ENCODE measurements at regions not wholly inside any gene's neighbourhood (a gene's known extent, or its start where the extent isn't known, plus 50 kb on each side); places are given as distances from the start of the nearest gene placed in this dataset.
A peak's percentile ranks its signal among the peaks of the same experiment; 100 is the strongest.
"Not testable (repeated sequence)": the region's sequence is repeated elsewhere in the genome, so short reads cannot be mapped to it uniquely, and the experiment has no call there.

GRCh38 chr1:222177496-222177895 lies 370.4 kb downstream of the HHIPL2 start:
- not testable (repeated sequence) for H3K4ac ChIP-seq (ENCODE audit: low read depth in 1 of 2, low read length in 2 of 2); H3K18ac ChIP-seq (ENCODE audit: low read depth in 1 of 2, low read length in 2 of 2); DNase-seq

GRCh38 chr1:222171005-222171404 lies 376.9 kb downstream of the HHIPL2 start:
- no peak overlapping the region for H3K4me2 ChIP-seq (ENCODE audit: low read length, poor library complexity, severe bottlenecking)
- H2BK12ac ChIP-seq (ENCODE audit: low read length in 2 of 2), result peak overlapping the region in 1 of 2 experiments; percentile 63
- no peak overlapping the region for H4K8ac ChIP-seq (ENCODE audit: low read length)
- H2BK15ac ChIP-seq (ENCODE audit: low read depth, poor library complexity, severe bottlenecking), result no peak overlapping the region
- 35% methylated on average over 1 of the region's 2 CpGs for WGBS
- peak; percentile 58 for DNase-seq
- no peak overlapping the region for H2AK5ac ChIP-seq (ENCODE audit: low read length, severe bottlenecking)
- H3K27me3 ChIP-seq (ENCODE audit: control insufficient read depth in 1 of 2, insufficient read depth in 1 of 2, low read length in 2 of 2), result no peaks in the 10 kb centered on the region
- no peak overlapping the region for H3K18ac ChIP-seq (ENCODE audit: low read depth in 1 of 2, low read length in 2 of 2)
- no peak overlapping the region for H2BK5ac ChIP-seq (ENCODE audit: low read depth, low read length, poor library complexity, severe bottlenecking)
- H3K4me1 ChIP-seq (ENCODE audit: control insufficient read depth, insufficient read depth, low read depth, low read length), result peaks cover 3% of the 10 kb centered on the region
- H3K9me3 ChIP-seq (ENCODE audit: control insufficient read depth, low read length), result peaks cover 22% of the 10 kb centered on the region
- no peaks in the 10 kb centered on the region for H3K79me1 ChIP-seq (replicated peaks; ENCODE audit: low read length, poor library complexity, severe bottlenecking)
- no peak overlapping the region for H3K27ac ChIP-seq (ENCODE audit: low read length, poor library complexity, severe bottlenecking)
- no peak overlapping the region for H2AFZ ChIP-seq (ENCODE audit: low read depth, low read length)
- no peak overlapping the region for H3K23ac ChIP-seq (ENCODE audit: low read length in 2 of 2)
- H3K4me3 ChIP-seq (ENCODE audit: insufficient read depth in 1 of 2, low read depth in 1 of 2, low read length in 2 of 2), result no peak overlapping the region
- H3K36me3 ChIP-seq (ENCODE audit: control insufficient read depth in 1 of 2, insufficient read depth in 2 of 2, low read depth in 1 of 2, low read length in 2 of 2), result no peaks in the 10 kb centered on the region
- no peak overlapping the region for H4K91ac ChIP-seq (ENCODE audit: low read length)
- H3K9ac ChIP-seq (ENCODE audit: low read length), result no peak overlapping the region
- no peak overlapping the region for H3K14ac ChIP-seq (ENCODE audit: low read length in 2 of 2)
- no peak overlapping the region for H3K4ac ChIP-seq (ENCODE audit: low read depth in 1 of 2, low read length in 2 of 2)
- H2BK120ac ChIP-seq (ENCODE audit: low read depth, low read length), result no peak overlapping the region

More at GRCh38 chr1:222177496-222177895, 370.4 kb downstream of the HHIPL2 start:
- H2BK15ac ChIP-seq (ENCODE audit: low read depth, poor library complexity, severe bottlenecking); H4K91ac ChIP-seq (ENCODE audit: low read length); H3K23ac ChIP-seq (ENCODE audit: low read length in 2 of 2); H3K9me3 ChIP-seq (ENCODE audit: control insufficient read depth, low read length); H3K4me2 ChIP-seq (ENCODE audit: low read length, poor library complexity, severe bottlenecking); H3K79me1 ChIP-seq (replicated peaks; ENCODE audit: low read length, poor library complexity, severe bottlenecking); H2AK5ac ChIP-seq (ENCODE audit: low read length, severe bottlenecking); H3K4me1 ChIP-seq (ENCODE audit: control insufficient read depth, insufficient read depth, low read depth, low read length); H2BK120ac ChIP-seq (ENCODE audit: low read depth, low read length); H3K9ac ChIP-seq (ENCODE audit: low read length); H4K8ac ChIP-seq (ENCODE audit: low read length); H2AFZ ChIP-seq (ENCODE audit: low read depth, low read length); H3K4me3 ChIP-seq (ENCODE audit: insufficient read depth in 1 of 2, low read depth in 1 of 2, low read length in 2 of 2); H3K27me3 ChIP-seq (ENCODE audit: control insufficient read depth in 1 of 2, insufficient read depth in 1 of 2, low read length in 2 of 2); H2BK5ac ChIP-seq (ENCODE audit: low read depth, low read length, poor library complexity, severe bottlenecking); H3K36me3 ChIP-seq (ENCODE audit: control insufficient read depth in 1 of 2, insufficient read depth in 2 of 2, low read depth in 1 of 2, low read length in 2 of 2); H3K14ac ChIP-seq (ENCODE audit: low read length in 2 of 2); H2BK12ac ChIP-seq (ENCODE audit: low read length in 2 of 2): not testable (repeated sequence)
- H3K27ac ChIP-seq (ENCODE audit: low read length, poor library complexity, severe bottlenecking), result peak overlapping the region; percentile 21
- WGBS, result 76% methylated on average over 3 of the region's 4 CpGs

- Histone ChIP-seq H2BK5ac (ENCODE audit: low read depth, low read length, poor library complexity, severe bottlenecking) (no peak overlapping the region), H3K4me3 (ENCODE audit: insufficient read depth in 1 of 2, low read depth in 1 of 2, low read length in 2 of 2) (no peak overlapping the region), H3K9ac (ENCODE audit: low read length) (peak overlapping the region; percentile 65), H3K23ac (ENCODE audit: low read length in 2 of 2) (no peak overlapping the region), H3K18ac (ENCODE audit: low read depth in 1 of 2, low read length in 2 of 2) (no peak overlapping the region), H2BK12ac (ENCODE audit: low read length in 2 of 2) (no peak overlapping the region), H3K4ac (ENCODE audit: low read depth in 1 of 2, low read length in 2 of 2) (no peak overlapping the region), H3K14ac (ENCODE audit: low read length in 2 of 2) (no peak overlapping the region), H3K9me3 (ENCODE audit: control insufficient read depth, low read length) (peaks cover 21% of the 10 kb centered on the region), H4K8ac (ENCODE audit: low read length) (no peak overlapping the region), H2BK15ac (ENCODE audit: low read depth, poor library complexity, severe bottlenecking) (no peak overlapping the region), H2AFZ (ENCODE audit: low read depth, low read length) (no peak overlapping the region), H2AK5ac (ENCODE audit: low read length, severe bottlenecking) (no peak overlapping the region), H3K4me1 (ENCODE audit: control insufficient read depth, insufficient read depth, low read depth, low read length) (peaks cover 3% of the 10 kb centered on the region), H3K36me3 (ENCODE audit: control insufficient read depth in 1 of 2, insufficient read depth in 2 of 2, low read depth in 1 of 2, low read length in 2 of 2) (no peaks in the 10 kb centered on the region), H3K27ac (ENCODE audit: low read length, poor library complexity, severe bottlenecking) (no peak overlapping the region), H3K27me3 (ENCODE audit: control insufficient read depth in 1 of 2, insufficient read depth in 1 of 2, low read length in 2 of 2) (no peaks in the 10 kb centered on the region), H2BK120ac (ENCODE audit: low read depth, low read length) (no peak overlapping the region), H3K79me1 (replicated peaks; ENCODE audit: low read length, poor library complexity, severe bottlenecking) (no peaks in the 10 kb centered on the region), H3K4me2 (ENCODE audit: low read length, poor library complexity, severe bottlenecking) (no peak overlapping the region), H4K91ac (ENCODE audit: low read length) (no peak overlapping the region)
- 94% methylated on average over 1 of the region's 1 CpG for WGBS
- DNase-seq, result no peak
Observed at GRCh38 chr1:222168621-222169020, 379.3 kb downstream of the HHIPL2 start.

GRCh38 chr1:222167896-222168295 lies 380.0 kb downstream of the HHIPL2 start:
- no peak for DNase-seq

More at GRCh38 chr1:222167896-222168295, 380.0 kb downstream of the HHIPL2 start:
- H3K14ac ChIP-seq (ENCODE audit: low read length in 2 of 2), result no peak overlapping the region
- H3K9ac ChIP-seq (ENCODE audit: low read length), result peak overlapping the region; percentile 65
- H3K27ac ChIP-seq (ENCODE audit: low read length, poor library complexity, severe bottlenecking), result no peak overlapping the region
- H3K4me1 ChIP-seq (ENCODE audit: control insufficient read depth, insufficient read depth, low read depth, low read length), result peaks cover 3% of the 10 kb centered on the region
- H3K4me2 ChIP-seq (ENCODE audit: low read length, poor library complexity, severe bottlenecking), result no peak overlapping the region
- H4K8ac ChIP-seq (ENCODE audit: low read length), result no peak overlapping the region
- H3K27me3 ChIP-seq (ENCODE audit: control insufficient read depth in 1 of 2, insufficient read depth in 1 of 2, low read length in 2 of 2), result no peaks in the 10 kb centered on the region
- H2AK5ac ChIP-seq (ENCODE audit: low read length, severe bottlenecking), result no peak overlapping the region
- H2AFZ ChIP-seq (ENCODE audit: low read depth, low read length), result no peak overlapping the region
- H3K18ac ChIP-seq (ENCODE audit: low read depth in 1 of 2, low read length in 2 of 2), result no peak overlapping the region
- no peak overlapping the region for H2BK5ac ChIP-seq (ENCODE audit: low read depth, low read length, poor library complexity, severe bottlenecking)
- H2BK15ac ChIP-seq (ENCODE audit: low read depth, poor library complexity, severe bottlenecking), result no peak overlapping the region
- 71% methylated on average over 1 of the region's 1 CpG for WGBS
- H3K4ac ChIP-seq (ENCODE audit: low read depth in 1 of 2, low read length in 2 of 2), result no peak overlapping the region
- H2BK120ac ChIP-seq (ENCODE audit: low read depth, low read length), result no peak overlapping the region
- H3K23ac ChIP-seq (ENCODE audit: low read length in 2 of 2), result no peak overlapping the region
- no peak overlapping the region for H3K4me3 ChIP-seq (ENCODE audit: insufficient read depth in 1 of 2, low read depth in 1 of 2, low read length in 2 of 2)
- peaks cover 18% of the 10 kb centered on the region for H3K9me3 ChIP-seq (ENCODE audit: control insufficient read depth, low read length)
- no peaks in the 10 kb centered on the region for H3K36me3 ChIP-seq (ENCODE audit: control insufficient read depth in 1 of 2, insufficient read depth in 2 of 2, low read depth in 1 of 2, low read length in 2 of 2)
- no peak overlapping the region for H2BK12ac ChIP-seq (ENCODE audit: low read length in 2 of 2)
- H3K79me1 ChIP-seq (replicated peaks; ENCODE audit: low read length, poor library complexity, severe bottlenecking), result no peaks in the 10 kb centered on the region
- H4K91ac ChIP-seq (ENCODE audit: low read length), result no peak overlapping the region

All from mesenchymal stem cell (in vitro differentiated cells and primary cell).